Pancreas (tissue), 10 donors: ENCODE measurements at regions not wholly inside any gene's neighbourhood (a gene's known extent, or its start where the extent isn't known, plus 50 kb on each side); places are given as distances from the start of the nearest gene placed in this dataset.
A peak's percentile ranks its signal among the peaks of the same experiment; 100 is the strongest.
"Not testable (repeated sequence)": the region's sequence is repeated elsewhere in the genome, so short reads cannot be mapped to it uniquely, and the experiment has no call there.

ENCODE experiments used
- ATAC-seq, 4 donors: fragments of 200-7000 bp; cut with Tn5 transposase; one replicate each; pipeline versions ENCODE4 v1.8.0 to v1.9.1; 2020; ENCODE audit warnings: mild to moderate bottlenecking in 4 of 4, moderate library complexity in 4 of 4
- DNase-seq, 6 donors: peaks; one replicate each; pipeline ENCODE4 v3.0.0-alpha.2; 2020
- FAIRE-seq: peaks from 2 replicates; lab custom pipeline; 2012; peaks lifted over from hg19 to GRCh38; lab: Jason Lieb, UNC
- H3K27ac ChIP-seq, 4 donors: fragments of 200-600 bp; sonication (generic); 1 replicate in 3 of 4; 2 replicates in 1 of 4; pipeline versions ENCODE4 v1.5.0 to v1.8.0; 2020
- H3K27me3 ChIP-seq, 4 donors: fragments of 200-600 bp; one replicate each; pipeline ENCODE4 v1.8.0; 2021
- H3K36me3 ChIP-seq, 3 donors: fragments of 200-600 bp; sonication (generic) in 1 of 3; one replicate each; pipeline versions ENCODE4 v1.5.0 to v1.8.0; 2020 to 2021
- H3K4me1 ChIP-seq, 3 donors: fragments of 200-600 bp; one replicate each; pipeline ENCODE4 v1.8.0; 2021
- H3K4me3 ChIP-seq, 4 donors: fragments of 200-600 bp; sonication (generic) in 2 of 4; one replicate each; pipeline versions ENCODE4 v1.5.0 to v1.8.0; 2020 to 2021
- H3K9me3 ChIP-seq, 4 donors: fragments of 200-600 bp; one replicate each; pipeline ENCODE4 v1.8.0; 2021
- CTCF ChIP-seq, 4 donors: fragments of 200-600 bp; sonication (generic) in 3 of 4; IDR thresholded peaks; one replicate each; pipeline versions ENCODE4 v1.5.0 to v1.8.0; 2021; ENCODE audit warnings: antibody characterized with exemption in 4 of 4
- WGBS, 2 donors: extraction: QIAGEN DNeasy Blood & Tissue Kit; methylation state at CpG; one replicate each; pipeline ENCODE4 v1.1.7; 2013; 5-methylcytosine and 5-hydroxymethylcytosine counted together
- intact Hi-C, 3 donors: fragments of 100-400 bp; cut with DNase I; formaldehyde crosslinking; loops; one replicate each; pipeline versions ENCODE4 v1.11.1 to v1.14.2; 2022
- donor health status: healthy with polysubstance abuse.
- donor health status: DM: no; HTN: no; CAD: no; lungs with moderate emphysema.
- donor health status: DM: no; HTN: no; CAD: no.
- donor health status: control.
- donor health status: control.
- donor health status: Bipolar disorder and iron deficiency.
- donor health status: DM: yes; HTN: yes; CAD: no.
- donor health status: DM: no; HTN: no; CAD: no.
- donor health status: DM: no; HTN: no; CAD: no.
- donor health status: DM: yes; HTN: yes; CAD: no.

- ATAC-seq, result no peak
- H3K27me3 ChIP-seq, result no peaks in the 10 kb centered on the region
- intact Hi-C loops, result no loop called here
- no peak for FAIRE-seq
- H3K27ac ChIP-seq, result no peak overlapping the region
- H3K9me3 ChIP-seq, result no peaks in the 10 kb centered on the region
- no peak for DNase-seq
- no peak overlapping the region for H3K4me3 ChIP-seq
- no peaks in the 10 kb centered on the region for H3K36me3 ChIP-seq
- WGBS, 2 donors, result 72 to 82% methylated on average over 3 of the region's 3 CpGs
- H3K4me1 ChIP-seq, result no peaks in the 10 kb centered on the region
- no peak for TF ChIP-seq CTCF (IDR thresholded peaks at IDR 0.05)
These were observed 231.3 kb upstream of the TET2 start for GRCh38 chr4:104915373-104915772.

GRCh38 chr4:104915864-104916263, 230.8 kb upstream of the TET2 start:
- DNase-seq (no peak), FAIRE-seq (no peak), ATAC-seq (no peak)
- 33 to 41% methylated on average over 3 of the region's 3 CpGs for WGBS, 2 donors
- Histone ChIP-seq H3K4me3 (no peak overlapping the region), H3K27ac (no peak overlapping the region), H3K27me3 (no peaks in the 10 kb centered on the region), H3K9me3 (no peaks in the 10 kb centered on the region), H3K4me1 (no peaks in the 10 kb centered on the region), H3K36me3 (no peaks in the 10 kb centered on the region)
- intact Hi-C loops, result no loop called here
- no peak for TF ChIP-seq CTCF (IDR thresholded peaks at IDR 0.05)

GRCh38 chr4:104919406-104919805, 227.3 kb upstream of the TET2 start:
- no peak for DNase-seq
- intact Hi-C loops, result no loop called here
- no peak for FAIRE-seq
- H3K9me3 ChIP-seq, result no peaks in the 10 kb centered on the region
- H3K27ac ChIP-seq, result no peak overlapping the region
- H3K36me3 ChIP-seq, result no peaks in the 10 kb centered on the region
- H3K4me1 ChIP-seq, result no peaks in the 10 kb centered on the region
- no peak for TF ChIP-seq CTCF (IDR thresholded peaks at IDR 0.05)
- no peaks in the 10 kb centered on the region for H3K27me3 ChIP-seq
- no peak for ATAC-seq
- H3K4me3 ChIP-seq, result no peak overlapping the region

DNA sequence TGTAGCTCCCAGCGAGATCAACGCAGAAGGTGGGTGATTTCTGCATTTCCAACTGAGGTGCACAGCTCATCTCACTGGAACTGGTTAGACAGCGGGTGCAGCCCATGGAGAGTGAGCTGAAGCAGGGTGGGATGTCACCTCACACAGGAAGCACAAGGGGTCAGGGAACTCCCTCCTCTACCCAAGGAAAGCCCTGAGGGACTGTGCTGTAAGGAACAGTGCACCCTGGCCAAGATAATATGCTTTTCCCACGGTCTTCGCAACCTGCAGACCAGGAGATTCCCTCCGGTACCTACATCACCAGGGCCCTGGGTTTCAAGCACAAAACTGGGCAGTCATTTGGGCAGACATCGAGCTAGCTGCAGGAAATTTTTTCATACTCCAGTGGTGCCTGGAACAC, 216.4 kb upstream of the TET2 start:
- Histone ChIP-seq H3K9me3 (no peaks in the 10 kb centered on the region), H3K4me3 (no peak overlapping the region), H3K27me3 (no peaks in the 10 kb centered on the region), H3K27ac (no peak overlapping the region), H3K36me3 (no peaks in the 10 kb centered on the region), H3K4me1 (no peaks in the 10 kb centered on the region)
- intact Hi-C loops, result no loop called here
- FAIRE-seq (no peak), ATAC-seq (no peak), DNase-seq (peak in 1 of 6 donors; percentile 11)
- no peak for TF ChIP-seq CTCF (IDR thresholded peaks at IDR 0.05)
- WGBS, 2 donors, result 81 to 82% methylated on average over 7 of the region's 7 CpGs

DNA sequence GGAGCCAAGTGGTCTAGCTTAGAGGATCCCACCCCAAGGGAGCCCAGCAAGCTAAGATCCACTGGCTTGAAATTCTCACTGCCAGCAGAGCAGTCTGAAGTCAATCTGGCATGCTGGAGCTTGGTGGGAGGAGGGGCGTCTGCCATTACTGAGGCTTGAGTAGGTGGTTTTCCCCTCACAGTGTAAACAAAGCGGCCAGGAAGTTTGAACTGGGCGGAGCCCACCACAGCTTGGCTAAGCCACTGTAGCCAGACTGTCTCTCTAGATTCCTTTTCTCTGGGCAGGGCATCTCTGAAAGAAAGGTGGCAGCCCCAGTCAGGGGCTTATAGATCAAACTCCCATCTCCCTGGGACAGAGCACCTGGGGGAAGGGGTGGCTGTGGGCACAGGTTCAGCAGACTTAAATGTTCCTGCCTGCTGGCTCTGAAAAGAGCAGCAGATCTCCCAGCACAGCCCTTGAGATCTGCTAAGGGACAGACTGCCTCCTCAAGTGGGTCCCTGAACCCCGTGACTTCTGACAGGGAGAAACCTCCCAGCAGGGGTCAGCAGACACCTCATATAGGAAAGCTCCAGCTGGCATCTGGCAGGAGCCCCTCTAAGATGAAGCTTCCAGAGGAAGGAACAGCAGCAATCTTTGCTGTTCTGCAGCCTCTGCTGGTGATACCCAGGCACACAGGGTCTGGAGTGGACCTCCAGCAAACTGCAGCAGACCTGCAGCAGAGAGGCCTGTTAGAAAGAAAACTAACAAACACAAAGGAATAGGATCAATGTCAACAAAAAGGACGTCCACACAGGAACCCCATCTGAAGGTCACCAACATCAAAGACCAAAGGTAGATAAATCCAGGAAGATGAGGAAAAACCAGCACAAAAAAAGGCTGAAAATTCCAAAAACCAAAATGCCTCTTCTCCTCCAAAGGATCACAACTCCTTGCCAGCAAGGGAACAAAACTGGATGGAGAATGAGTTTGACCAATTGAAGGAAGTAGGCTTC, 215.6 kb upstream of the TET2 start:
- peak in 2 of 6 donors; percentile 8 to 18 for DNase-seq
- H3K27me3 ChIP-seq, ATAC-seq, H3K4me3 ChIP-seq, H3K36me3 ChIP-seq, intact Hi-C loops, H3K9me3 ChIP-seq, H3K27ac ChIP-seq, FAIRE-seq, H3K4me1 ChIP-seq: not testable (repeated sequence)
- 33 to 39% methylated on average over 5 of the region's 5 CpGs for WGBS, 2 donors
